ENCODE measurements at regions not wholly inside any gene's neighbourhood (a gene's known extent, or its start where the extent isn't known, plus 50 kb on each side); places are given as distances from the start of the nearest gene placed in this dataset.
"Not testable (repeated sequence)": the region's sequence is repeated elsewhere in the genome, so short reads cannot be mapped to it uniquely, and the experiment has no call there.

DNA sequence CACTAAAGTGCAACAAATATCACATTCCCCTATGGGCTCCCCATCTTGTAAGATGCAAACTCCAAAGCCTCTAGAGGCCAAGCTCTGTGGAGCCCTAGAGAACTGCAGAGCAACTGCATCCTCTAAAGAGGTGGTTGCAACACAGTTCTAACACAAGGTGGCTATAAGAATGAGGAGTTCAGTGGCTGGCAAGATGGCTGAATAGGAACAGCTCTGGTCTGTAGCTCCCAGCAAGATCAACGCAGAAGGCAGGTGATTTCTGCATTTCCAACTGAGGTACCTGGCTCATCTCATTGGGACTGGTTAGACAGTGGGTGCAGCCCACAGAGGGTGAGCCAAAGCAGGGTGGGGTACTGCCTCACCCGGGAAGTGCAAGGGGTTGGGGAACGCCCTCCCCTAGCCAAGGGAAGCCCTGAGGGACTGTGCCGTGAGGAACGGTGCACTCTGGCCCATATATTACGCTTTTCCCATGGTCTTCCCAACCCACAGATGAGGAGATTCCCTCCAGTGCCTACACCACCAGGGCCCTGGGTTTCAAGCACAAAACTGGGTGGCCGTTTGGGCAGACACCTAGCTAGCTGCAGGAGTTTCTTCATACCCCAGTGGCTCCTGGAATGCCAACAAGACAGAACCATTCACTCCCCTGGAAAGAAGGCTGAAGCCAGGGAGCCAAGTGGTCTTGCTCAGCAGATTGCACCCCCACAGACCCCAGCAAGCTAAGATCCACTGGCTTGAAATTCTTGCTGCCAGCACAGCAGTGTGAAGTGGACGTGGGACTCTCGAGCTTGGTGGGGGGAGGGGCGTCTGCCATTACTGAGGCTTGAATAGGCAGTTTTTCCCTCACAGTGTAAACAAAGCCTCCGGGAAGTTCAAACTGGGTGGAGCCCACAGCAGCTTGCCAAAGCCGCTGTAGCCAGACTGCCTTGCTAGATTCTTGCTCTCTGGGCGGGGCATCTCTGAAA lies 188.6 kb upstream of the EGLN3 start:
- TF ChIP-seq, protein P1, sequence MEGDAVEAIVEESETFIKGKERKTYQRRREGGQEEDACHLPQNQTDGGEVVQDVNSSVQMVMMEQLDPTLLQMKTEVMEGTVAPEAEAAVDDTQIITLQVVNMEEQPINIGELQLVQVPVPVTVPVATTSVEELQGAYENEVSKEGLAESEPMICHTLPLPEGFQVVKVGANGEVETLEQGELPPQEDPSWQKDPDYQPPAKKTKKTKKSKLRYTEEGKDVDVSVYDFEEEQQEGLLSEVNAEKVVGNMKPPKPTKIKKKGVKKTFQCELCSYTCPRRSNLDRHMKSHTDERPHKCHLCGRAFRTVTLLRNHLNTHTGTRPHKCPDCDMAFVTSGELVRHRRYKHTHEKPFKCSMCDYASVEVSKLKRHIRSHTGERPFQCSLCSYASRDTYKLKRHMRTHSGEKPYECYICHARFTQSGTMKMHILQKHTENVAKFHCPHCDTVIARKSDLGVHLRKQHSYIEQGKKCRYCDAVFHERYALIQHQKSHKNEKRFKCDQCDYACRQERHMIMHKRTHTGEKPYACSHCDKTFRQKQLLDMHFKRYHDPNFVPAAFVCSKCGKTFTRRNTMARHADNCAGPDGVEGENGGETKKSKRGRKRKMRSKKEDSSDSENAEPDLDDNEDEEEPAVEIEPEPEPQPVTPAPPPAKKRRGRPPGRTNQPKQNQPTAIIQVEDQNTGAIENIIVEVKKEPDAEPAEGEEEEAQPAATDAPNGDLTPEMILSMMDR (IDR thresholded peaks at IDR 0.05 in 2 of 3, conservative IDR thresholded peaks at IDR 0.05 in 1 of 3; ENCODE audit: borderline replicate concordance in 1 of 3, insufficient read depth in 1 of 3, low read depth in 2 of 3, low read length in 2 of 3), result 0 out of 6 replicates have a peak, but pooled peaks of 1 of the 3 experiments have one; percentile 6
- not testable (repeated sequence) for TF ChIP-seq ZNF274 (IDR thresholded peaks at IDR 0.05; ENCODE audit: low read depth, low read length); EZH2 (IDR thresholded peaks at IDR 0.05); JUND (IDR thresholded peaks at IDR 0.05); POLR2A (IDR thresholded peaks at IDR 0.05; ENCODE audit: borderline replicate concordance, extremely low read depth, insufficient read depth, insufficient read length); EGR1 (IDR thresholded peaks at IDR 0.05; ENCODE audit: low read depth); EZH2phosphoT487 (IDR thresholded peaks at IDR 0.05; ENCODE audit: borderline replicate concordance)
- TF ChIP-seq, protein P2, sequence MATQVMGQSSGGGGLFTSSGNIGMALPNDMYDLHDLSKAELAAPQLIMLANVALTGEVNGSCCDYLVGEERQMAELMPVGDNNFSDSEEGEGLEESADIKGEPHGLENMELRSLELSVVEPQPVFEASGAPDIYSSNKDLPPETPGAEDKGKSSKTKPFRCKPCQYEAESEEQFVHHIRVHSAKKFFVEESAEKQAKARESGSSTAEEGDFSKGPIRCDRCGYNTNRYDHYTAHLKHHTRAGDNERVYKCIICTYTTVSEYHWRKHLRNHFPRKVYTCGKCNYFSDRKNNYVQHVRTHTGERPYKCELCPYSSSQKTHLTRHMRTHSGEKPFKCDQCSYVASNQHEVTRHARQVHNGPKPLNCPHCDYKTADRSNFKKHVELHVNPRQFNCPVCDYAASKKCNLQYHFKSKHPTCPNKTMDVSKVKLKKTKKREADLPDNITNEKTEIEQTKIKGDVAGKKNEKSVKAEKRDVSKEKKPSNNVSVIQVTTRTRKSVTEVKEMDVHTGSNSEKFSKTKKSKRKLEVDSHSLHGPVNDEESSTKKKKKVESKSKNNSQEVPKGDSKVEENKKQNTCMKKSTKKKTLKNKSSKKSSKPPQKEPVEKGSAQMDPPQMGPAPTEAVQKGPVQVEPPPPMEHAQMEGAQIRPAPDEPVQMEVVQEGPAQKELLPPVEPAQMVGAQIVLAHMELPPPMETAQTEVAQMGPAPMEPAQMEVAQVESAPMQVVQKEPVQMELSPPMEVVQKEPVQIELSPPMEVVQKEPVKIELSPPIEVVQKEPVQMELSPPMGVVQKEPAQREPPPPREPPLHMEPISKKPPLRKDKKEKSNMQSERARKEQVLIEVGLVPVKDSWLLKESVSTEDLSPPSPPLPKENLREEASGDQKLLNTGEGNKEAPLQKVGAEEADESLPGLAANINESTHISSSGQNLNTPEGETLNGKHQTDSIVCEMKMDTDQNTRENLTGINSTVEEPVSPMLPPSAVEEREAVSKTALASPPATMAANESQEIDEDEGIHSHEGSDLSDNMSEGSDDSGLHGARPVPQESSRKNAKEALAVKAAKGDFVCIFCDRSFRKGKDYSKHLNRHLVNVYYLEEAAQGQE (IDR thresholded peaks at IDR 0.05; ENCODE audit: low read depth), result not testable (repeated sequence)

Measured in HCT116 (cell line).